ENCODE measurements at regions not wholly inside any gene's neighbourhood (a gene's known extent, or its start where the extent isn't known, plus 50 kb on each side); places are given as distances from the start of the nearest gene placed in this dataset.

GRCh38 chr5:88480245-88480644, 211.6 kb upstream of the TMEM161B start:
- Histone ChIP-seq H3K27me3 (ENCODE audit: control insufficient read depth, insufficient read depth, low read length) (no peaks in the 10 kb centered on the region), H4K91ac (ENCODE audit: insufficient read depth, low read depth, low read length) (no peak overlapping the region), H2BK5ac (ENCODE audit: low read depth, low read length, poor library complexity, severe bottlenecking) (no peak overlapping the region), H3K4ac (ENCODE audit: low read depth, low read length) (no peak overlapping the region), H4K5ac (ENCODE audit: low read depth, low read length) (no peak overlapping the region), H2BK15ac (ENCODE audit: low read depth, low read length) (no peak overlapping the region), H3K18ac (ENCODE audit: low read depth, low read length) (no peak overlapping the region), H3K14ac (replicated peaks; ENCODE audit: low read depth, low read length) (no peak overlapping the region), H3K4me3 (ENCODE audit: insufficient read depth, low read depth, low read length) (no peak overlapping the region), H3K79me1 (ENCODE audit: low read depth in 1 of 2, low read length in 2 of 2) (no peaks in the 10 kb centered on the region), H3K27ac (ENCODE audit: insufficient read depth, low read length) (no peak overlapping the region), H2AK9ac (replicated peaks; ENCODE audit: low read depth, low read length, poor library complexity) (no peak overlapping the region), H2BK120ac (ENCODE audit: low read depth, low read length) (no peak overlapping the region), H3K9me3 (ENCODE audit: control insufficient read depth, insufficient read depth, low read length) (no peaks in the 10 kb centered on the region), H3K56ac (ENCODE audit: extremely low read depth, insufficient read depth, low read length) (no peak overlapping the region), H3K9me1 (ENCODE audit: insufficient read depth, low read length) (no peaks in the 10 kb centered on the region), H2BK20ac (ENCODE audit: low read depth, low read length) (no peak overlapping the region), H3K9ac (ENCODE audit: low read depth, low read length) (no peak overlapping the region), H4K20me1 (ENCODE audit: insufficient read depth, low read length) (no peaks in the 10 kb centered on the region), H2AK5ac (ENCODE audit: low read depth, low read length) (no peak overlapping the region), H3K4me1 (ENCODE audit: control insufficient read depth, insufficient read depth, low read length) (no peaks in the 10 kb centered on the region), H3K23ac (ENCODE audit: low read depth, low read length) (no peak overlapping the region), H3K36me3 (ENCODE audit: control insufficient read depth, insufficient read depth, low read length) (no peaks in the 10 kb centered on the region), H4K8ac (ENCODE audit: low read depth in 2 of 2, low read length in 2 of 2) (no peak overlapping the region), H3K4me2 (ENCODE audit: low read depth, low read length) (no peak overlapping the region), H2AFZ (replicated peaks; ENCODE audit: low read length, poor library complexity) (peak overlapping the region; percentile 10)
- no peak for ATAC-seq (ENCODE audit: low read depth)
- no TSS peak for BruUV-seq (replicated peaks)
- dilution Hi-C loops (cut with HindIII; ENCODE audit: low sequenced_read_pairs, unreplicated experiment) (no loop called here), in situ Hi-C loops (cut with MboI; ENCODE audit: low sequenced_read_pairs) (no loop called here), intact Hi-C loops (cut with micrococcal nuclease) (no loop called here)
- no peak for DNase-seq
- no peak for TF ChIP-seq CEBPB (IDR thresholded peaks at IDR 0.05; ENCODE audit: low read depth, low read length)
- no peak for TF ChIP-seq MAFK (IDR thresholded peaks at IDR 0.05; ENCODE audit: low read depth, low read length)
- no peak for TF ChIP-seq FOS (IDR thresholded peaks at IDR 0.05; ENCODE audit: low read depth, low read length)
- no peak for TF ChIP-seq RFX5 (IDR thresholded peaks at IDR 0.05; ENCODE audit: low read depth, low read length)
- TF ChIP-seq, protein P1, sequence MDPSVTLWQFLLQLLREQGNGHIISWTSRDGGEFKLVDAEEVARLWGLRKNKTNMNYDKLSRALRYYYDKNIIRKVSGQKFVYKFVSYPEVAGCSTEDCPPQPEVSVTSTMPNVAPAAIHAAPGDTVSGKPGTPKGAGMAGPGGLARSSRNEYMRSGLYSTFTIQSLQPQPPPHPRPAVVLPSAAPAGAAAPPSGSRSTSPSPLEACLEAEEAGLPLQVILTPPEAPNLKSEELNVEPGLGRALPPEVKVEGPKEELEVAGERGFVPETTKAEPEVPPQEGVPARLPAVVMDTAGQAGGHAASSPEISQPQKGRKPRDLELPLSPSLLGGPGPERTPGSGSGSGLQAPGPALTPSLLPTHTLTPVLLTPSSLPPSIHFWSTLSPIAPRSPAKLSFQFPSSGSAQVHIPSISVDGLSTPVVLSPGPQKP (IDR thresholded peaks at IDR 0.05; ENCODE audit: borderline replicate concordance, low read depth, low read length) = no peak
- no peak for TF ChIP-seq BHLHE40 (IDR thresholded peaks at IDR 0.05; ENCODE audit: low read depth, low read length)
- no peak for TF ChIP-seq CTCF (conservative IDR thresholded peaks at IDR 0.05; ENCODE audit: low read depth, low read length)
- no peak for TF ChIP-seq RAD21 (IDR thresholded peaks at IDR 0.05; ENCODE audit: low read length)
- no peak for TF ChIP-seq USF2 (IDR thresholded peaks at IDR 0.05; ENCODE audit: low read depth, low read length)
- TF ChIP-seq RCOR1 (IDR thresholded peaks at IDR 0.05; ENCODE audit: insufficient replicate concordance, low read length) = no peak
- no peak for TF ChIP-seq MAZ (IDR thresholded peaks at IDR 0.05; ENCODE audit: borderline replicate concordance, low read depth, low read length)
- TF ChIP-seq NFE2L2 (IDR thresholded peaks at IDR 0.05; ENCODE audit: low read depth, low read length) = no peak
- TF ChIP-seq MXI1 (IDR thresholded peaks at IDR 0.05; ENCODE audit: borderline replicate concordance, low read depth, low read length) = no peak
- TF ChIP-seq SMC3 (IDR thresholded peaks at IDR 0.05; ENCODE audit: low read depth, low read length) = no peak
- TF ChIP-seq POLR2A (IDR thresholded peaks at IDR 0.05; ENCODE audit: low read depth, low read length) = no peak
- TF ChIP-seq CHD1 (IDR thresholded peaks at IDR 0.05; ENCODE audit: low read depth, low read length) = no peak
- CTCF ChIA-PET = interaction anchor here (0.7 kb wide), 1 partner anchor 185 kb away, joined by 11 read pairs; no protein-coding TSS in a partner anchor
- WGBS, 2 experiments (ENCODE audit: extremely low coverage in 2 of 2, insufficient read length in 1 of 2) = no CpG with 5 or more reads among the region's 4 CpGs
- POLR2A ChIA-PET (ENCODE audit: unreplicated experiment) = no interaction called here

All from IMR-90 (cell line).